ENCODE measurements at regions not wholly inside any gene's neighbourhood (a gene's known extent, or its start where the extent isn't known, plus 50 kb on each side); places are given as distances from the start of the nearest gene placed in this dataset.

GRCh38 chr3:181985386-181985785 lies 273.7 kb downstream of the SOX2 start:
- TF ChIP-seq CTCF (IDR thresholded peaks at IDR 0.05; ENCODE audit: low read length) (no peak), EZH2 (IDR thresholded peaks at IDR 0.05; ENCODE audit: borderline replicate concordance, low read length) (no peak)

Measured in OCI-LY1 (cell line).